ENCODE measurements at regions not wholly inside any gene's neighbourhood (a gene's known extent, or its start where the extent isn't known, plus 50 kb on each side); places are given as distances from the start of the nearest gene placed in this dataset.
"Not testable (repeated sequence)": the region's sequence is repeated elsewhere in the genome, so short reads cannot be mapped to it uniquely, and the experiment has no call there.

GRCh38 chr9:85872463-85872862 is 68.5 kb upstream of the NAA35 start:
- Mint-ChIP-seq H3K4me3 (no peak overlapping the region), H3K36me3 (no peaks in the 10 kb centered on the region), H3K9me3 (no peaks in the 10 kb centered on the region), H3K27me3 (ENCODE audit: low read depth) (no peaks in the 10 kb centered on the region), H3K27ac (no peak overlapping the region), H3K4me1 (peaks cover 2% of the 10 kb centered on the region)
- TF ChIP-seq CTCF (IDR thresholded peaks at IDR 0.05; ENCODE audit: unreplicated experiment): no peak
- DNase-seq (ENCODE audit: low spot score in 2 of 2, unreplicated experiment in 2 of 2): no peak

GRCh38 chr9:85876628-85877027 is 64.3 kb upstream of the NAA35 start:
- no peak overlapping the region for H3K4me3 Mint-ChIP-seq
- peaks cover 9% of the 10 kb centered on the region for H3K4me1 Mint-ChIP-seq
- no peak overlapping the region for H3K27ac Mint-ChIP-seq
- no peak for DNase-seq (ENCODE audit: low spot score in 2 of 2, unreplicated experiment in 2 of 2)
- H3K9me3 Mint-ChIP-seq: peaks cover 6% of the 10 kb centered on the region
- no peak for TF ChIP-seq CTCF (IDR thresholded peaks at IDR 0.05; ENCODE audit: unreplicated experiment)
- peaks cover 8% of the 10 kb centered on the region for H3K36me3 Mint-ChIP-seq
- H3K27me3 Mint-ChIP-seq (ENCODE audit: low read depth): no peaks in the 10 kb centered on the region

- H3K27ac Mint-ChIP-seq: not testable (repeated sequence)
Measured at GRCh38 chr9:85878872-85879597, 61.9 kb upstream of the NAA35 start.

GRCh38 chr9:85880507-85880906 is 60.4 kb upstream of the NAA35 start:
- H3K4me1 Mint-ChIP-seq, H3K27ac Mint-ChIP-seq, H3K9me3 Mint-ChIP-seq: not testable (repeated sequence)

More at GRCh38 chr9:85878872-85879597, 61.9 kb upstream of the NAA35 start:
- H3K4me1 Mint-ChIP-seq; H3K4me3 Mint-ChIP-seq; DNase-seq (ENCODE audit: low spot score in 2 of 2, unreplicated experiment in 2 of 2); H3K27me3 Mint-ChIP-seq (ENCODE audit: low read depth); H3K9me3 Mint-ChIP-seq: not testable (repeated sequence)
- H3K36me3 Mint-ChIP-seq: peaks cover 26% of the 10 kb centered on the region

GRCh38 chr9:85884256-85884655 is 56.7 kb upstream of the NAA35 start:
- Mint-ChIP-seq H3K36me3 (peaks cover 35% of the 10 kb centered on the region), H3K27me3 (ENCODE audit: low read depth) (no peaks in the 10 kb centered on the region), H3K4me1 (peaks cover 3% of the 10 kb centered on the region), H3K27ac (no peak overlapping the region), H3K4me3 (no peak overlapping the region), H3K9me3 (peaks cover 6% of the 10 kb centered on the region)
- DNase-seq (ENCODE audit: low spot score in 2 of 2, unreplicated experiment in 2 of 2): no peak
- no peak for TF ChIP-seq CTCF (IDR thresholded peaks at IDR 0.05; ENCODE audit: unreplicated experiment)

More at GRCh38 chr9:85880507-85880906, 60.4 kb upstream of the NAA35 start:
- not testable (repeated sequence) for H3K27me3 Mint-ChIP-seq (ENCODE audit: low read depth); H3K4me3 Mint-ChIP-seq; DNase-seq (ENCODE audit: low spot score in 2 of 2, unreplicated experiment in 2 of 2)
- peaks cover 35% of the 10 kb centered on the region for H3K36me3 Mint-ChIP-seq

GRCh38 chr9:85890962-85891361 is 50.0 kb upstream of the NAA35 start:
- no peak for TF ChIP-seq CTCF (IDR thresholded peaks at IDR 0.05; ENCODE audit: unreplicated experiment)
- Mint-ChIP-seq H3K9me3 (peaks cover 9% of the 10 kb centered on the region), H3K4me1 (no peaks in the 10 kb centered on the region), H3K27ac (no peak overlapping the region), H3K4me3 (no peak overlapping the region), H3K36me3 (peaks cover 10% of the 10 kb centered on the region), H3K27me3 (ENCODE audit: low read depth) (no peaks in the 10 kb centered on the region)
- no peak for DNase-seq (ENCODE audit: low spot score in 2 of 2, unreplicated experiment in 2 of 2)

Data from mesothelial cell of epicardium (in vitro differentiated cells).